ENCODE measurements at regions not wholly inside any gene's neighbourhood (a gene's known extent, or its start where the extent isn't known, plus 50 kb on each side); places are given as distances from the start of the nearest gene placed in this dataset.
A peak's percentile ranks its signal among the peaks of the same experiment; 100 is the strongest.
"Not testable (repeated sequence)": the region's sequence is repeated elsewhere in the genome, so short reads cannot be mapped to it uniquely, and the experiment has no call there.

DNA sequence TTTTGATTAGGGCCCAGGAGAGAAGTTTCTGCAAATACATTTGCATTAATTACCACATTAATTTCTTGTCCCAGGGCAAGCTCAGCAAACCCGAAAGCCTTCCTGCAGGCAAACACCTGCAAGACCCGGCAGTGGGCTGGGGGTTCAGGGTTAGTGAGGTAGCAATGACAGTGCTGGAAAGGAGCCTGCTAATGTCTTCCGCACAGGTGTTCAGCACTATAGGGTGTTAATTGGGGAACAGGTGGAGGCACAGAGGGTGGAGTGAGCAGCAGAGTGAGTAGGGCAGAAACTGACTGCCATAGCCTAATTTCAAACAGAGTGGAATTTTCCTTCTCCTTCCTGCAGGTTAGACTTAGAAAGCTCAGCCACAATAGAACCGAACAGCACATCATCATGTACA is 50.9 kb upstream of the UBASH3B start:
- DNase-seq (ENCODE audit: low read depth): no peak

DNA sequence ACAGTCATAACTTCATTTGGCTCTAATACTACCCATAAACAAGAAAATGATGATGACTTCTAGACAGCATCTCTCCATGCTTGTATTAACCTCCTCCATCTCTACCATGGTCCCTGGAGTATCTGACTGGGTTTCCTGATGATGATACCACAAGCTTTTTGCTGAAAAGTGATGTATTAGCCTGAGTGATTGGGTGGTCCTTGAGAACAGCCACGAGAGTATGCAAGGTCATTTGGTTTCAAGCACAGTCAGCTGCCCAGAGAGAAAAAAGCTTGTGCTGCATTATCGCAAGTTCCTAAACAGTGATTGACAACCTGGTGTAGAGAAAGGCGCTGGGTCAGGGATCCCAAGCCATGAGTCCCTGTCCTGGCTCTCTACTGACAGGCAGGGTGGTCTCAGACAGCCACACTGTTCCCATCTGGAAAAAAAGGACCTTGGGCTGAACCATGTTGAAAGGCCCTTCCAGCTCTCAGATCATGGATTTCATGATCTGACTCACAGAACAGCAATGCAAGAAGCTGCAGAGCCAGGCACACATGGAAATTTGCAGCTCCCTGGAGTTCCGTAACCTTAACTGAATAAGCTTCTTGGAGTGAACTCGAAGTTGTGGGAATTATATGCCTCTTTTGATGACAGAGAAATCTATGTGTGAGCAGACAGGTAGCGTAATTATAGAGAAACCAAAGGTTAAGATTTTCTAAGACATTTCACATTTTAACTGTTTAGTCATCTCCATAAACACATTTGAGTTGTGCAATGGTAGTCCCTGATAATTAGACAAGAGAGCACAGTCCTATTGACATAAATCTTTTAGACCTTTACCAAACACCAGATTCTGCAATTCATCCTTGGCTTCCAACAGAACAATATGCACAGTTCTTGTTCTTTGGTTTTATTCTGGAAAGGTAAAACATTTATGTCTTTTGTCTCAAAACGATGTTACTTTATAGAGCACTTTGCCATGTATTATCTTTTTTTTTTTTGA is 54.1 kb upstream of the UBASH3B start:
- DNase-seq (ENCODE audit: low read depth): no peak

DNA sequence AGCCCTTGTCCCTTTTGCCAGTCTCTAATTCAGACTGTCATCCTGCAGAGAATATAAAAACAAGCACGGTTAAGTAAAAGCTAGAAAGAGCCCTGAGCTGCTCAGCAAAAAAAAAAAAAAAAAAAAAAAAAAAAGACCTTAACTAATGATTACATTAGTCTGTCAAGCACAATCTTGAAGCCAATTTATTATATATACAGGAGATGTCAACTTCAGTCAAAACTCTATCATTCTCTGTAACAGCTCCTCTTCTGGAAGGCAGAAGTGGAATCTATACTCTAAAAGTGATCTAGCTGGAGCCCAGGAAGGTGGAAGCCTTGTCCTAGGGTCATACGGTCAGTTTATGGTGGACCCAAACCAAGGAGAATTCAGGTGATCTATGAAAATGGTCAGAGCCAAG is 55.2 kb upstream of the UBASH3B start:
- DNase-seq (ENCODE audit: low read depth): no peak

DNA sequence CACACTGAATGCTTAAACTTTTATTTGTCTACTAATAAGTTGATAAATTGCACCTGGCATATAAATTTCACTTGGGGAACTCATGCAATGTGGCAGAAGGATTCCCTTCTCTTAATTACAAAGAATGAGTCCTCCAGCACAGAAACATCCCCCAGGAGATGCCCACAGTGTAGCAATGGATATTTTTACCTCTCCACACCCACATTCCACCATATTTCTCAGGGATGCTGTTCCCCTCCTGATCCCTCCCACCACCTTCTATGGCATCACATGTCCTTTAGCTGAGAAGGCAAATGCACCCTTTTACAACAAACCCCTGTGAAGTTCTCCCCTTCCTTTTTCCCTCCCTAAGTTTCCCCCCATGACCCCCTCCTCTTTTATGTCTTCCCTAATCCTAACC is 56.1 kb upstream of the UBASH3B start:
- DNase-seq (ENCODE audit: low read depth): no peak

DNA sequence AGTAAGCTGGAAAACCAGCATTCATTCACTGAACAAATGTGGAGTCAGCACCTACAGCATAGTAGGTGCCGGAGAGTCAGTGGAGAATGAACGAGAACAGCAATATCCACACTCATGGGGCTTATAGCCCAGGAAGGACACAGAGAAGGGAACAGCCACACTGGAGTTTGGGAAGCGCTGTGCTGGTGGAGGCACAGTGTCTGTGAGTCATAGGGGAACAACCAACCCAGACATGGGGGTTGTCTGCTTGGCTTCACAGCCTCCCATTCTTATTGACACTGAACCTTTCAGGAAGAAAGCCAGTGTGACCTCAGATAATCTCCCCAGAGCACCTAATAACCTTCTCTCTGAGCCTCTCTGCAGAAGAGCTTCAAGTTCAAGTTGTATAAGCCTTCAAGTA is 56.6 kb upstream of the UBASH3B start:
- no peak for DNase-seq (ENCODE audit: low read depth)

DNA sequence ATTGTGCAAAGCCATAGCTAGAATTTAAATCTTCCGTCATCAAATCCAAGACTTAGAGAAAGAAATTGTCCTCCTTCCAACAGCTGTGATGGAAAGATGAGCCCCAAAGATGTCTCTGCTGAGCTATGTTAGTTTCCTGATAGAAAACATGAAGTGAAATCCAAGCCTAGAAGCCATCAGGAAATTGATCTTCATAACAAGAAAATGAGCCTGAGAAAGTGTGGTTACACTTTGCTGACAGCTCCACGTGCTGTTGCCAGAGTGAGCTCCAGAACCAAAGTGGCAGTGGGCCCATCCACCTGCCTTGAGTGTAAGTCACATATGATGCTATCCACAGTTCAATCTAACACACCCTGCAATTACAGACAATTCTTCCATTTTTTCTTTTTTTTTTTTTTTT is 58.0 kb upstream of the UBASH3B start:
- no peak for DNase-seq (ENCODE audit: low read depth)

DNA sequence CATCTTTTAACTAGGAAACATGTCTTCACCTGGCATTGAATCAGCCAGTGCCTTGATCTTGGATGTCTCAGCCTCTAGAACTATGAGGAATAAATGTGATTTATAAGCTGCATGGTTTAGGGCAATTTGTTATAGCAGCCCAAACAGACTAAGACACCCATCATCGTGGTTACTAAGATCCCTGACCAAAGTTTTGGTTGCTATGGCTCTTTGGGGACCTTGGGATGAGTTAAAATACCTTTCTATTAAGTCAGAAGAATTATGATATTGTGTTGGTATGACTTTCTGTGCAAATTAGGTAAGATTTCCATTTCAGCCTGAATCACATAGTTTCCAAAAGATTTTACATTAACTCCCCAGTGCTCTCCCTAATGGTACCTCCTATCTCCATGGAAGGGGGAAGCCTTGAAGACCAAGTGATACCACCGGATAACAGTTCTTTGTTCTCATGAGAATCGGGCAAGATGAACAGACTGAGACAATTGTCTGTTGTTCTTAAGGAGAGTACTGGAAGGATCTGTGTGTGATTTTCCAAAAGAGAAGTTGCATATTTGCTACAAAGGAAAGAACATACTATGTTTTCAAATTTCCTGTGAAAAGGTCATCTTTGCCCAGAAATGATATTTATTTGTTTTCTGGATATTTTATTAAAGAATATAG is 60.4 kb upstream of the UBASH3B start:
- no peak for DNase-seq (ENCODE audit: low read depth)

DNA sequence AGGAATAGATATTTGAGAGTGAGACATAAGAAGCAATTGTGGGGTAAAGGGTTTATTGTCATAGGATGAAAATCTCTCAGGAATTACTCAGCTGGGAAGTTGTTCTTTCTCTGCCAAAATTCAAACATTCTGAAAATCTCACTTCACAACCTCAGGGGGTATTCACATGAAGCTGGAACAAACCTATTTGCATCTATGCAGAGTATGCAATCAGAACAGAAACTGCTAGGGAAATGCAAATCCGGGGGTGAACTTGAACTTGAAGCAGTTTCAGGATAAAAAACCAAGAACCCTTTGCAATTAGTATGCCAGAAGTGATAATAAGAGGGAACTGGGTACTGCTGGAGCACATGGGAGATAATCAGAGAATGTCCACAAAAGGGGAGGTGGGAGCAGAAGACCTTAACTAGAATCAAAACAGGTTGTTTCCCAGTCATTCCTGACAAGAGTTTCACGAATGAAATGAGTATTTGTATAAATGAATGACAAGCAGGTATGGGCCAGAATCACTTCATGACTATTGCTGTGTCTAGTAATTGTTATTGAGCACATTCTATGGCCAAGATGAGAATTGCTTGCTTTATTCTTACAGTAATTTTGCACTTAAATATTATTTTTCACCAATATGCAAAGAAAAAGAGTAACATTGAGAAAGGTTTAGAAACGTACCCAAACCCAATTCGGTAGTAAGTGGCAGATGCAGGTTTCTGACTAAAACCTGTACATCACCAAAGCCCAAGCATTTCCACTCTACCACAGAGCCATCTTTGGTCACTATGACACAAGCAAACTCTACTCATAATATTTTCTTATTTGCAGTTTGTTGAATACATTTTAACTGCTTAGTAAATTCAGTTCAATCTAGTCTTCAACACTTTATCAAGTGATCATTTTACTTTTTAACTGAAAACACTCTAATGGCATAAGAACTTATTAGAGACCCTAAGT is 61.8 kb upstream of the UBASH3B start:
- DNase-seq (ENCODE audit: low read depth): no peak

DNA sequence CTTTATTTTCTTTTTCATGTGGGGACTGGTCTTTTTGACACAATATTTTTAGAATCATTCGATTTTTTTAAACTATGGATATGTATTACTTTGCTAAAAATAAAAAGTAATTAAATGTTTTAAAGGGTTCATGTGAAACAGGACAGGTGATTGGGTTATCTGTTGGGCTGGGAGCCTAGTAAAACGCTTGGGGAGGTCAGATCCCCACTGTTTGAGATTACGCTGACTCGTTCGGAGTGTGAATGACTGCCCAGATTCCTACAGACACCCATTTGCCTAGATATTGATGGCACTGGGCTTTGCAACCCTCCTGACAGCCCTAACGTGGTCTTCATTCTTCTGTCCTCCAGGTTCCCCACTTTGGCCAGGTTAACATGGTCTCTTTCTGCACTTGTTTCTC is 62.9 kb upstream of the UBASH3B start:
- DNase-seq (ENCODE audit: low read depth): no peak

DNA sequence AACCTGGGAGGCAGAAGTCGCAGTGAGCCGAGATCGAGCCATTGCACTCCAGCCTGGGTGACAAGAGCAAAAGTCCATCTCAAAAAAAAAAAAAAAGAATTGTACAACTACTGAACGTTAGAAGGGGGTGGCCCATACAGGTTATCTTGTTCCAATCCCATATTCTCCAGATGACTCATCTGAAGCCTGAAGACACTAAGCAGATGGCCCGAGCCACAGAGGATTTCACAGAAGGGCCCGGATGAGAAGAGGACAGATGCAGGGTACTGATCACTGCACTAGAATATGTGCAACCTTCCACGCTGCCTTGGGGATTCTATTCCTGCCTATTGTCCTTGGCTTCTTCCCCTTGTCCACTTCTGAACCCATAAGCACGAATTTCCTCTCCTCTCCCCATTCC is 70.9 kb upstream of the UBASH3B start:
- no peak for DNase-seq (ENCODE audit: low read depth)

DNA sequence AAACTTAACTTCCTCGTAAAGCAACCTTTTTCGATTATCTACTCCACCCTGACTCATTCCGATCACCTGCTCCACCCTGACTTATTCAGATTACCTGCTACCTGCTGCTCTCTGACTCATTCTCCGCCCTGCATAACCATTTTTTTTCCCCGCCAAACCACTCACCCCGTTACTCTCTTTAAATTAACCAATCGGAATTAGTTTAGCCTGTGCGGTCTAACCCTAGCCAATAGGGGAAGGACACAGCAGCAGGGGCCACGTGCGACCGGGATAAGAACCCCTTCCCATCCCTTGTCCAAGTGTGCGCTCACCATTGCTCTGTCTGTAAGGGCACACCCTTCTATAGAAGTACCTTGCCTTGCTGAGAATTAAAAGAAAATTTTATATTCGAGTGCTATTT is 75.5 kb upstream of the UBASH3B start:
- not testable (repeated sequence) for DNase-seq (ENCODE audit: low read depth)

DNA sequence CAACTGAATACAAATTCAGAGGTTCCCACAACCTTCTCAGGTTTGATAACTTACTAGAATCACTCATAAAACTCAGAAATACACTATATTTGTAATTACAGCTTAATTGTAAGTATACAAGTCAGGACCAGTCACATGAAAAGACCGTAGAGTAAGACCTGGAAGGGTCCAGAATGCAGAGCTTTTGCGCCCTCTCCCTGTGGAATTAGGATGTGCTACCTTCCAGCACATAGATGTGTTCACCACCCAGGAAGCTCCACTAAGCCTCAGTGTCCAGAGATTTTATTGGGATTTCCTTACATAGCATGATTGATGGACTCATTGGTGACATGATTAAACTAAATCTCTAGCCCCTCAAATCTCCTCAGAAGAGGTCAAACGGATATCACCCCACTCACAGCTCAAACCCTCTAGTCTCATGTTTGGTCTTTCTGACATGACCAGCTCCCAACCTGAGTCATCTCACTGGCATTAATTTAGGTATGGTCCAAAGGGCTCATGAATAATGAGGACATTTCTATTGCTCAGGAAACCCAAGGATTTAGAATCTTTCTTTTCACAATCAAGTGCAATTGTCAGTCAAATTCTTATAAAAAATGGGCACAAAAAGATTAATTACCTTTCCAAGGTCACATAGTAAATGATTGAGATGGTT is 77.2 kb upstream of the UBASH3B start:
- no peak for DNase-seq (ENCODE audit: low read depth)

DNA sequence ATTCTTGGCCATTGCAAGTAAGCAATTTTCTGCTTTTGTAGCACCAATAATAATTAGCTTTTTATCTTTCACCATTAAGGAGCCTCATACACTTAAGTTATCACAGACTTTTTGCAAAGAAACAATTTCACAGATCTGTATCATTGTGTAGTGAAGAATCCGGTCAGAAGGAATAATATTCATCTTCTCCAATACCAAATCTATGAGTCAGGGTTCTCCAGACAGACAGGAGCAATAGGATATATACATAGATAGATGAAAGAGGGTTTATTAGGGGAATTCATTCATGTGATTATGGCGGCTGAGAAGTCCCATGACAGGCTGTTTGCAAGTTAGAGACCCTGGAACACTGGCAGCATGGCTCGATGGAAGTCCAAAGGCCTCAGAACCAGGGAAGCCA is 82.9 kb upstream of the UBASH3B start:
- DNase-seq (ENCODE audit: low read depth): no peak

DNA sequence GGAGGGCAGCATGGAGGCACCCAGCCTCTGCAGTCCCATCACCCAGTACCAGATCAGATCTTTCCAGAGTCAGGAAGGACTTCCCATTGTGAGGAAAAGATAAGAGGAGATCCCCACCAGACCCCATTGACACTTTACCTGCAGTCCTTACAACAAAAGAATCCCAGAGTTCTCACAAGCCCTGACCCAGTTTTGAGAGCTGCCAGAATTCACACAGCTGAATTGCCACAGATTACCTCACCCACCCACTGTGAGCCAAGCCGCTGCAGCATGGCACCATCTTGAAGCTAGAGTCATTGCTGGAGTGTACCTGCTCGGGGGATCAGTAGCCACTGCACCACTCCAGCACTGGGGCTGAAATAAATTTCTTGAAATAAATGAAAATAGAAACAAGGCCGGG is 91.8 kb upstream of the UBASH3B start:
- DNase-seq (ENCODE audit: low read depth): no peak

DNA sequence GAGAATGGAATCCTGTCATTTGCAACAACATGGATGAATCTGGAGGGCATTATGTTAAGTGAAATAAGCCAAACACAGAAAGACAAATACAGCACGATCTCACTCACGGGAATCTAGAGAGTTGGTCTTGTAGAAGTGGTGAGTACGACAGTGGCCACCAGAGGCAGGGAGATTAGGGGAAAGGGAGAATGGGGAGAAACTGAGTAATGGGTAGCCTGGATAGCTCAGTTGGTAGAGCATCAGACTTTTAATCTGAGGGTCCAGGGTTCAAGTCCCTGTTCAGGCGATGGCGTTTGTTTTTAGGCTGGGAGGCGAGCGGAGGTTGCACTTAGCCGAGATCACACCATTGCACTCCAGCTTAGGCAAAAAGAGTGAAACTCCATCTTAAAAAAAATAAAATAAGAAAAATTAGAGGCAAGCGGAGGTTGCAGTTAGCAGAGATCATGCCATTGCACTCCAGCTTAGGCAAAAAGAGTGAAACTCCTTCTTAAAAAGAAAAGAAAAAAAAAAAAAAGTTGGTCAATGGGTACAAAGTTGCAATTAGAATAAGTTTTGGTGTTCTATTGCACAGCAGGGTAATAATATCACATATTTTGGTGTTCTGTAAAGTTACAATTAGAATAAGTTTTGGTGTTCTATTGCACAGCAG is 95.7 kb upstream of the UBASH3B start:
- no peak for DNase-seq (ENCODE audit: low read depth)

DNA sequence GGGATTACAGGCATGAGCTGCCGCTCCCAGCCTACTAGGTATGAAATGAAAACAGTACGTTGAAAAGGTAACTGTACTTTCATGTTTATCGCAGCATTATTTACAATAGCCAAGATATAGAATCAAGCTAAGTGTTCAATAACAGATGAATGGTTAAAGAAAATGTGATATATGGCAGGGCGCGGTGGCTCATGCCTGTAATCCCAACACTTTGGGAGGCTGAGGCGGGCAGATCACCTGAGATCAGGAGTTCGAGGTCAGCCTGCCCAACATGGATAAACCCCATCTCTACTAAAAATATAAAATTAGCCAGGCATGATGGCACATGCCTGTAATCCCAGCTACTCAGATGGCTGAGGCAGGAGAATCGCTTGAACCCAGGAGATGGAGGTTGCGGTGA is 96.3 kb upstream of the UBASH3B start:
- not testable (repeated sequence) for DNase-seq (ENCODE audit: low read depth)

DNA sequence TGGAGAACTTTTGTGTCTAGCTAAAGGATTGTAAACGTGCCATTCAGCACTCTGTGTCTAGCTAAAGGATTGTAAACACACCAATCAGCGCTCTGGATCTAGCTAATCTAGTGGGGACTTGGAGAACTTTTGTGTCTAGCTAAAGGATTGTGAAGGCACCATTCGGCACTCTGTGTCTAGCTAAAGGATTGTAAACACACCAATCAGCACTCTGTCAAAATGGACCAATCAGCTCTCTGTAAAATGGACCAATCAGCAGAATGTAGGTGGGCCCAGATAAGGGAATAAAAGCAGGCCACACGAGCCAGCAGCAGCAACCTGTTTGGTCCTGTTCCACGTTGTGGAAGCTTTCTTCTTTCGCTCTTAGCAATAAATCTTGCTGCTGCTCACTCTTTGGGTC is 98.4 kb upstream of the UBASH3B start:
- DNase-seq (ENCODE audit: low read depth): not testable (repeated sequence)

DNA sequence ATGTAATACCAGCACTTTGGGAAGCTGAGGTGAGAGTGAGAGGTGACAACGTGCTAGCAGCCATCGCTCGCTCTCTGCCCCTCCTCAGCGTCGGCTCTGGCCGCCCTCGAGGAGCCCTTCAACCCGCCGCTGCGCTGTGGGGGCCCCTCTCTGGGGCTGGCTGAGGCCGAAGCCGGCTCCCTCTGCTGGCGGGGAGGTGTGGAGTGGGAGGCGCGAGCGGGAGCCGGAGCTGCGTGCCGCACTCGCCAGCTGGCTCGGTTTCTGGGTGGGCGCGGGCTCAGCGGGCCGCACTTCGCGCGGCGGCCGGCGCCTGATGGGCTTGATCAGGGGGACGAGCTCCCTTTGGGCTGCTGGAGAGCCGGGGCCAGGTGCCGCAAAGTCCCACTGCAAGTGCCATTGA is 98.9 kb upstream of the UBASH3B start:
- peak; percentile 7 for DNase-seq (ENCODE audit: low read depth)

DNA sequence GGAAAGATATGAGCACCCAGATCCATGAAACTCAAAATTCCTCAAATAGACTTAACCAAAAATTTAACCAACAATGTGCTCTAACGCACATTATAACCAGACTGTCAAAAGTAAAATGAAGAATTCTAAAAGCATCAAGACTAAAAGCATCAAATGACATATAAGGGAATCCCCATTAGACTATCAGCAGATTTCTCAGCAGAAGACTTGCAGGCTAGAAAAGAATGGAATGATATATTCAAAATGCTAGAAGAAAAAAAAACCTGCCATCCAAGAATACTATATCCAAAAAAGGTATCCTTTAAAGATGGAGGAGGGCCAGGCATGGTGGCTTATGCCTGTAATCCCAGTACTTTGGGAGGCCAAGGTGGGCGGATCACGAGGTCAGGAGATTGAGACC is 117.5 kb upstream of the UBASH3B start:
- no peak for DNase-seq (ENCODE audit: low read depth)

DNA sequence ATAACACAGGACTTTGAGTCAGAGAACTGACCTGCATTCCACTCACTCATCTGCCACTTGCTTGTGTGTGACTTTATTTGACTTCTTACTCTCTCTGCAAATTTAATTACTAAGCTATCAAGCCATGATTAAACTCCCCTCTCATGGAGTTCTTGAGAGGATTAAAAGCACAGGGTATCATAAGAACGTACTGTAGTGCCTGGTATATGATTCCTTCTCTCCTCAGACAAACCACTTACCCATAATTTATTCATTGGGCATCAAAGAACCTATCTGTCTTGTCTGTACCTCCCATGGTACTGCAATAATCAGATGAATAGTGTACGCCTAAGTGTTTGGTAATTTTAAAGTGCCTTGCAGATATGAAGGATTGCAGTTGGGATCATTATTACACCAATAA is 130.6 kb upstream of the UBASH3B start:
- no peak for DNase-seq (ENCODE audit: low read depth)

All from activated gamma-delta T cell treated with anti-CD3 and anti-CD28 coated beads, Interleukin-2, amount 50 U/mL, for 16 hours (primary cell).